IMR-90 (cell line): ENCODE measurements at regions not wholly inside any gene's neighbourhood (a gene's known extent, or its start where the extent isn't known, plus 50 kb on each side); places are given as distances from the start of the nearest gene placed in this dataset.

ENCODE experiments used
- CEBPB ChIP-seq: IDR thresholded peaks from 2 replicates; pipeline ENCODE4 v1.6.1; 2012; ENCODE audit warnings: low read depth, low read length, improper control_type of control experiment
- FOS ChIP-seq: fragments of 150-350 bp; IDR thresholded peaks from 2 replicates; pipeline ENCODE4 v1.6.1; 2016; ENCODE audit warnings: low read depth, low read length
- MAFK ChIP-seq: IDR thresholded peaks from 2 replicates; pipeline ENCODE4 v1.6.1; 2012; ENCODE audit warnings: low read depth, low read length, improper control_type of control experiment
- MAZ ChIP-seq: IDR thresholded peaks from 2 replicates; pipeline ENCODE4 v1.6.1; 2012; ENCODE audit warnings: low read depth, mild to moderate bottlenecking, low read length, improper control_type of control experiment, moderate library complexity, borderline replicate concordance
- MXI1 ChIP-seq: IDR thresholded peaks from 2 replicates; pipeline ENCODE4 v1.6.1; 2012; ENCODE audit warnings: low read depth, mild to moderate bottlenecking, low read length, moderate library complexity, borderline replicate concordance
- NFE2L2 ChIP-seq: fragments of 150-350 bp; IDR thresholded peaks from 2 replicates; pipeline ENCODE4 v1.6.1; 2016; ENCODE audit warnings: low read depth, mild to moderate bottlenecking, low read length
- POLR2A ChIP-seq: IDR thresholded peaks from 2 replicates; pipeline ENCODE4 v1.6.1; 2012; ENCODE audit warnings: mild to moderate bottlenecking, low read depth, low read length
- RAD21 ChIP-seq: IDR thresholded peaks from 2 replicates; pipeline ENCODE4 v1.6.1; 2012; ENCODE audit warnings: low read length, improper control_type of control experiment
- RCOR1 ChIP-seq: IDR thresholded peaks from 2 replicates; pipeline ENCODE4 v1.6.1; 2012; ENCODE audit warnings: mild to moderate bottlenecking, low read length, improper control_type of control experiment; ENCODE audit not compliant: insufficient replicate concordance
- RFX5 ChIP-seq: IDR thresholded peaks from 2 replicates; pipeline ENCODE4 v1.8.0; 2012; ENCODE audit warnings: low read depth, mild to moderate bottlenecking, low read length, moderate library complexity
- SMC3 ChIP-seq: fragments of 150-350 bp; IDR thresholded peaks from 2 replicates; pipeline ENCODE4 v1.6.1; 2016; ENCODE audit warnings: low read depth, mild to moderate bottlenecking, antibody characterized with exemption, low read length, moderate library complexity
- TF ChIP-seq, protein P1 (sequence below): conservative IDR thresholded peaks from 2 replicates; pipeline ENCODE4 v1.5.1; 2012; ENCODE audit warnings: mild to moderate bottlenecking, low read depth, low read length, improper control_type of control experiment
- TF ChIP-seq, protein P2 (sequence below): fragments of 150-350 bp; IDR thresholded peaks from 2 replicates; pipeline ENCODE4 v1.6.1; 2016; ENCODE audit warnings: low read depth, mild to moderate bottlenecking, low read length, moderate library complexity, borderline replicate concordance
- TF ChIP-seq, protein P3 (sequence below): fragments of 150-350 bp; IDR thresholded peaks from 2 replicates; pipeline ENCODE4 v1.6.1; 2017; ENCODE audit warnings: mild to moderate bottlenecking, antibody characterized with exemption, low read length, low read depth

DNA sequence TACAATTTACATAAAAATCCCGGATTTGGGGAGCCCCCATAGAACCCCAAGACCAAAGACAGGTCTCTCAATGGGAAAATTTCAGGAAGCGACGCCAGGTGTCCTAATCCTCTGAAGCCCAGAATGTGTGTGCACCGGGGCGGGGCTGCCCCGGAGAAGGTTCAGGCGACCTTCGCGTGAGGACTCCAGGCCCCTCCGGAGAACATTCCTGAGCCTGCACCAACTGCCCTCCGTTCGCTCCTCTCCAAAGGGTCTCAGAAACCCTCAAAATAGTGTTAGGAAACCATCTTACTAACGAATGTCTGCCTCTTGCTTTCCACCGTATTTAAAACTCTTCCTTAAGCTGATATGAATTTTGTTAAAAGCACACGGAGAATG, 78.5 kb upstream of the INSIG1 start:
- TF ChIP-seq, protein P1, sequence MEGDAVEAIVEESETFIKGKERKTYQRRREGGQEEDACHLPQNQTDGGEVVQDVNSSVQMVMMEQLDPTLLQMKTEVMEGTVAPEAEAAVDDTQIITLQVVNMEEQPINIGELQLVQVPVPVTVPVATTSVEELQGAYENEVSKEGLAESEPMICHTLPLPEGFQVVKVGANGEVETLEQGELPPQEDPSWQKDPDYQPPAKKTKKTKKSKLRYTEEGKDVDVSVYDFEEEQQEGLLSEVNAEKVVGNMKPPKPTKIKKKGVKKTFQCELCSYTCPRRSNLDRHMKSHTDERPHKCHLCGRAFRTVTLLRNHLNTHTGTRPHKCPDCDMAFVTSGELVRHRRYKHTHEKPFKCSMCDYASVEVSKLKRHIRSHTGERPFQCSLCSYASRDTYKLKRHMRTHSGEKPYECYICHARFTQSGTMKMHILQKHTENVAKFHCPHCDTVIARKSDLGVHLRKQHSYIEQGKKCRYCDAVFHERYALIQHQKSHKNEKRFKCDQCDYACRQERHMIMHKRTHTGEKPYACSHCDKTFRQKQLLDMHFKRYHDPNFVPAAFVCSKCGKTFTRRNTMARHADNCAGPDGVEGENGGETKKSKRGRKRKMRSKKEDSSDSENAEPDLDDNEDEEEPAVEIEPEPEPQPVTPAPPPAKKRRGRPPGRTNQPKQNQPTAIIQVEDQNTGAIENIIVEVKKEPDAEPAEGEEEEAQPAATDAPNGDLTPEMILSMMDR = no peak
- TF ChIP-seq FOS (no peak), POLR2A (no peak), MAZ (no peak), RCOR1 (no peak), CEBPB (no peak), NFE2L2 (no peak), SMC3 (no peak), RFX5 (no peak), RAD21 (no peak), MXI1 (no peak), MAFK (no peak)
- TF ChIP-seq, protein P2, sequence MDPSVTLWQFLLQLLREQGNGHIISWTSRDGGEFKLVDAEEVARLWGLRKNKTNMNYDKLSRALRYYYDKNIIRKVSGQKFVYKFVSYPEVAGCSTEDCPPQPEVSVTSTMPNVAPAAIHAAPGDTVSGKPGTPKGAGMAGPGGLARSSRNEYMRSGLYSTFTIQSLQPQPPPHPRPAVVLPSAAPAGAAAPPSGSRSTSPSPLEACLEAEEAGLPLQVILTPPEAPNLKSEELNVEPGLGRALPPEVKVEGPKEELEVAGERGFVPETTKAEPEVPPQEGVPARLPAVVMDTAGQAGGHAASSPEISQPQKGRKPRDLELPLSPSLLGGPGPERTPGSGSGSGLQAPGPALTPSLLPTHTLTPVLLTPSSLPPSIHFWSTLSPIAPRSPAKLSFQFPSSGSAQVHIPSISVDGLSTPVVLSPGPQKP = no peak
- TF ChIP-seq, protein P3, sequence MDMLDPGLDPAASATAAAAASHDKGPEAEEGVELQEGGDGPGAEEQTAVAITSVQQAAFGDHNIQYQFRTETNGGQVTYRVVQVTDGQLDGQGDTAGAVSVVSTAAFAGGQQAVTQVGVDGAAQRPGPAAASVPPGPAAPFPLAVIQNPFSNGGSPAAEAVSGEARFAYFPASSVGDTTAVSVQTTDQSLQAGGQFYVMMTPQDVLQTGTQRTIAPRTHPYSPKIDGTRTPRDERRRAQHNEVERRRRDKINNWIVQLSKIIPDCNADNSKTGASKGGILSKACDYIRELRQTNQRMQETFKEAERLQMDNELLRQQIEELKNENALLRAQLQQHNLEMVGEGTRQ = no peak
